Progenitor cell of endocrine pancreas (in vitro differentiated cells): ENCODE measurements at regions not wholly inside any gene's neighbourhood (a gene's known extent, or its start where the extent isn't known, plus 50 kb on each side); places are given as distances from the start of the nearest gene placed in this dataset.

ENCODE experiments used
- DNase-seq: peaks from one replicate; pipeline ENCODE4 v3.0.0; 2021; ENCODE audit warnings: low spot score; ENCODE audit not compliant: unreplicated experiment
- H3K27ac Mint-ChIP-seq: 2 replicates; pipeline ENCODE4 v1.8.0; 2021; ENCODE audit warnings: mild to moderate bottlenecking, moderate library complexity, mixed read lengths
- H3K27me3 Mint-ChIP-seq: 2 replicates; pipeline ENCODE4 v1.8.0; 2021; ENCODE audit warnings: mixed read lengths
- H3K36me3 Mint-ChIP-seq: 2 replicates; pipeline ENCODE4 v1.8.0; 2022; ENCODE audit warnings: mixed read lengths; ENCODE audit not compliant: insufficient read depth
- H3K4me1 Mint-ChIP-seq: 2 replicates; pipeline ENCODE4 v1.8.0; 2021; ENCODE audit warnings: low read depth, mixed read lengths
- H3K4me3 Mint-ChIP-seq: 2 replicates; pipeline ENCODE4 v1.8.0; 2021; ENCODE audit warnings: low read depth, mild to moderate bottlenecking, moderate library complexity, mixed read lengths
- H3K9me3 Mint-ChIP-seq: 2 replicates; pipeline ENCODE4 v1.8.0; 2021; ENCODE audit warnings: low read depth, mixed read lengths
- CTCF ChIP-seq: fragments of 200-600 bp; sonication (generic); IDR thresholded peaks from one replicate; pipeline ENCODE4 v1.5.0; 2021; ENCODE audit warnings: antibody characterized with exemption, mild to moderate bottlenecking; ENCODE audit not compliant: unreplicated experiment

- DNase-seq: no peak
- H3K4me1 Mint-ChIP-seq: peaks cover 4% of the 10 kb centered on the region
- no peak overlapping the region for H3K27ac Mint-ChIP-seq
- TF ChIP-seq CTCF: no peak
- no peaks in the 10 kb centered on the region for H3K9me3 Mint-ChIP-seq
- H3K4me3 Mint-ChIP-seq: no peak overlapping the region
- H3K36me3 Mint-ChIP-seq: no peaks in the 10 kb centered on the region
- no peaks in the 10 kb centered on the region for H3K27me3 Mint-ChIP-seq
Measured at GRCh38 chr3:159881208-159881607, 107.4 kb upstream of the IL12A start.

- no peak overlapping the region for H3K27ac Mint-ChIP-seq
- H3K36me3 Mint-ChIP-seq: no peaks in the 10 kb centered on the region
- no peaks in the 10 kb centered on the region for H3K27me3 Mint-ChIP-seq
- H3K4me1 Mint-ChIP-seq: peaks cover 4% of the 10 kb centered on the region
- H3K9me3 Mint-ChIP-seq: no peaks in the 10 kb centered on the region
- no peak overlapping the region for H3K4me3 Mint-ChIP-seq
- no peak for DNase-seq
- no peak for TF ChIP-seq CTCF
Measured at GRCh38 chr3:159881828-159882309, 106.8 kb upstream of the IL12A start.

GRCh38 chr3:159882367-159882766 lies 106.3 kb upstream of the IL12A start:
- Mint-ChIP-seq H3K27ac (no peak overlapping the region), H3K27me3 (no peaks in the 10 kb centered on the region), H3K4me3 (no peak overlapping the region), H3K4me1 (peaks cover 4% of the 10 kb centered on the region), H3K9me3 (no peaks in the 10 kb centered on the region), H3K36me3 (no peaks in the 10 kb centered on the region)
- TF ChIP-seq CTCF: no peak
- no peak for DNase-seq

GRCh38 chr3:159882790-159883779 lies 105.5 kb upstream of the IL12A start:
- no peaks in the 10 kb centered on the region for H3K27me3 Mint-ChIP-seq
- no peak for TF ChIP-seq CTCF
- no peaks in the 10 kb centered on the region for H3K36me3 Mint-ChIP-seq
- peaks cover 4% of the 10 kb centered on the region for H3K4me1 Mint-ChIP-seq
- no peak overlapping the region for H3K4me3 Mint-ChIP-seq
- no peak for DNase-seq
- H3K9me3 Mint-ChIP-seq: no peaks in the 10 kb centered on the region
- H3K27ac Mint-ChIP-seq: no peak overlapping the region

GRCh38 chr3:159884661-159885402 lies 103.8 kb upstream of the IL12A start:
- DNase-seq: no peak
- no peak overlapping the region for H3K27ac Mint-ChIP-seq
- no peaks in the 10 kb centered on the region for H3K27me3 Mint-ChIP-seq
- H3K36me3 Mint-ChIP-seq: no peaks in the 10 kb centered on the region
- H3K9me3 Mint-ChIP-seq: no peaks in the 10 kb centered on the region
- no peak overlapping the region for H3K4me3 Mint-ChIP-seq
- TF ChIP-seq CTCF: peak; percentile 64
- H3K4me1 Mint-ChIP-seq: peaks cover 4% of the 10 kb centered on the region
